GM12891 (cell line): ENCODE measurements at regions not wholly inside any gene's neighbourhood (a gene's known extent, or its start where the extent isn't known, plus 50 kb on each side); places are given as distances from the start of the nearest gene placed in this dataset.

ENCODE experiments used
- DNase-seq: peaks from one replicate; pipeline ENCODE4 v3.0.0; 2011; ENCODE audit warnings: low spot score; ENCODE audit not compliant: insufficient read length
- FAIRE-seq: peaks from 2 replicates; lab custom pipeline; 2011; peaks lifted over from hg19 to GRCh38; lab: Jason Lieb, UNC
- PAX5 ChIP-seq: IDR thresholded peaks from 2 replicates; pipeline ENCODE4 v1.6.1; 2011; ENCODE audit warnings: low read length, moderate library complexity, mild to moderate bottlenecking; ENCODE audit not compliant: insufficient read depth, severe bottlenecking
- POLR2A ChIP-seq: IDR thresholded peaks from 2 replicates; pipeline ENCODE4 v1.6.1; 2011; ENCODE audit warnings: low read depth, low read length, control low read depth
- POLR2AphosphoS5 ChIP-seq: IDR thresholded peaks from 2 replicates; pipeline ENCODE4 v1.6.1; 2011; ENCODE audit warnings: low read depth, low read length, control low read depth
- POU2F2 ChIP-seq: IDR thresholded peaks from 2 replicates; pipeline ENCODE4 v1.6.1; 2011; ENCODE audit warnings: low read depth, mild to moderate bottlenecking, control low read depth, low read length, moderate library complexity
- SPI1 ChIP-seq: IDR thresholded peaks from 2 replicates; pipeline ENCODE4 v1.6.1; 2011; ENCODE audit warnings: low read depth, low read length, control low read depth
- TAF1 ChIP-seq: IDR thresholded peaks from 2 replicates; pipeline ENCODE4 v1.6.1; 2011; ENCODE audit warnings: low read depth, low read length, control low read depth

- DNase-seq (no peak), FAIRE-seq (no peak)
- no peak for TF ChIP-seq SPI1
- no peak for TF ChIP-seq PAX5
- TF ChIP-seq POU2F2: no peak
- no peak for TF ChIP-seq POLR2AphosphoS5
- no peak for TF ChIP-seq POLR2A
- no peak for TF ChIP-seq TAF1
Observed at GRCh38 chr4:101400096-101400495, 52.8 kb upstream of the PPP3CA start.

DNA sequence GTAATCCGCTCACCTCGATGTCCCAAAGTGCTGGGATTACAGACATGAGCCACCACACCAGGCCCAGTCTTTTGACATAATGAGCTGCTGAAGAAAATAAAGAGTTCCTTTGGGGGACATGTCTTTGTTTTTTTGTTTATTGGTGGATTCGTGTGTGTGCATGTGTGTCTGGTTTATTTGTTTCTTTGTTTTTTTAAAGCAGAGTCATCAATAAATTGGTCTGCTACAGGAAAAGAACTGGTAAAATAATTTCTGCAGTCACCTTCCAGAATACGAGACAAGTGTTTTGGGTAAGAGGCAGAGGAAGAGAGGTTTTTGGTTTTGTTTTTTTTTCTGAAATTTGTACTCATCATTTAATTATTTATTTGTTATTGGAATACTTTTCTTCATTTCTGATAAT, 51.5 kb upstream of the PPP3CA start:
- FAIRE-seq: no peak
- DNase-seq: no peak
- TF ChIP-seq POLR2AphosphoS5: no peak
- no peak for TF ChIP-seq POU2F2
- no peak for TF ChIP-seq SPI1
- TF ChIP-seq PAX5: no peak
